Femur (tissue), 1 donor: ENCODE measurements at regions not wholly inside any gene's neighbourhood (a gene's known extent, or its start where the extent isn't known, plus 50 kb on each side); places are given as distances from the start of the nearest gene placed in this dataset.
"Not testable (repeated sequence)": the region's sequence is repeated elsewhere in the genome, so short reads cannot be mapped to it uniquely, and the experiment has no call there.

Source experiments
- DNase-seq: peaks from one replicate; pipeline ENCODE4 v3.0.0-alpha.2; 2017

DNA sequence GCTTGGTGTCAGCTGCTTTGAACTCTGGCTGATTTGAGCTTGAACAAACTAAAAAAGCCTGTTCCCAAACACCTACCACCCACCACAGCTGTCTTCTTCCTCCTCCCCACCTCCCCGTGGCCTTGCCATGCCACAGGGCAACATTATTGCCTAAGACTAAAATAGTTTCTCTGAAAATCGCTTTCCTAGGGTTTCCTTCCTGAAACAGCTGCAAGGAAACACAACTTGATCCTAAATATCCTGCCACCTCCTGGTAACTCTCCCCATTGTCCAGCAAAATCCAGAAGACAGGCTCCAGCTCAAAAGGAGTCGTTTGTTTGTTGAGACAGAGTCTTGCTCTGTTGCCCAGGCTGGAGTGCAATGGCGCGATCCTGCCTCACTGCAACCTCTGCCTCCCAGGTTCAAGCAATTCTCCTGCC is 193.9 kb upstream of the TPM1 start:
- DNase-seq, result no peak

DNA sequence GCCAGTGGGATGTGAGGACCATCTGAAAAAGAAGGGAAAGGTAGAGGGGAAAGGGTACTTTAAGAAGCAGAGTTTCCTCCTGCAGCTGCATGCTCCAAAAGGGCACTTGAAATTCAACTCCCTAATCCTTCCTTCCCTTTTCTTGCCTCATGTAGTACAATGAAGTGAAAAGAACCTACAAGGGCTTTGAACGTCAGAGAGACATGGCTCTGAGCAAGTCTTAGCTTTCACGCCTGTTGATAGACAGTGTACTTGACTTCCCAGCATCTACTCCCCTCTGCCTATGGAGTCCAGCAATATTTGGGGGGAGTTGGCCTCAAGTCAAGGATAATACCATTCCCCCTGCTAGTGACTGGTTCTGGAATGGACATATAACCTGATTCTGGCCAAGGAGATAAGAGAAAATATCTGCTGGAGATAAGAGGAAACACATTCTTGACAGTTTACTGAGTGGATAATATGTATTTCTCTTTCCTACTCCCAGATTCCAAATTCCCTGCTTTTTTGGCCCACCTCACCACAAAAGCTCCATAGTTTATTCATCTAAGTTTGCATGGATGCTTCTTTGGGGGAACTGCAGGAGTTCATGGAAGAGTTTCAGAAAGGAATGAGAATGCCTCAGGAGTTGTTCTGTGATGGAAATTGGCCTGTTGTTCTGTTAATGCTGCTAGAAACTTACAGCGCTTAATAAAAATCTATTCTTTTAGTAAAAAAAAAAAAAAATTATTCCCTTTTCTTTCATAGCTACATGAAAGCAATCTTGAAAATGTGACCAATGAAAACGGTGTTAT is 193.0 kb upstream of the TPM1 start:
- no peak for DNase-seq

DNA sequence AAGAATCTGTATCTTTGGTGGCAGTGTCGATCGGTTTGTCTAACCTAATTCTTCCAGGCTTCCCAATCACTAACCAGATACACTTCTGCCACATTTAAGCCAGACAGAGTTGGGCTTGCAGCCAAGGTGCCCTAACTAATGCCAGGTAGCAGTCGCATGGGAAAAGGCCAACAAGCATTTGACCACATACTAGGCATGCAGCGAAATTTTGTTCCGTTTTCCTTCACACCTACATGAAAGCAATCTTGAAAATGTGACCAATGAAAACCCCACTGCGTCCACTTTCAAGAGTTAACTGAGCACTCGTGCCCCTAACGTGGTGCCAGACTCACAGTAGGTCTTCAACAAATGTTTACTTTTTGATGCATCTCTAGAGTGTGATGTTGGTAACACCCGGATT is 192.2 kb upstream of the TPM1 start:
- no peak for DNase-seq

DNA sequence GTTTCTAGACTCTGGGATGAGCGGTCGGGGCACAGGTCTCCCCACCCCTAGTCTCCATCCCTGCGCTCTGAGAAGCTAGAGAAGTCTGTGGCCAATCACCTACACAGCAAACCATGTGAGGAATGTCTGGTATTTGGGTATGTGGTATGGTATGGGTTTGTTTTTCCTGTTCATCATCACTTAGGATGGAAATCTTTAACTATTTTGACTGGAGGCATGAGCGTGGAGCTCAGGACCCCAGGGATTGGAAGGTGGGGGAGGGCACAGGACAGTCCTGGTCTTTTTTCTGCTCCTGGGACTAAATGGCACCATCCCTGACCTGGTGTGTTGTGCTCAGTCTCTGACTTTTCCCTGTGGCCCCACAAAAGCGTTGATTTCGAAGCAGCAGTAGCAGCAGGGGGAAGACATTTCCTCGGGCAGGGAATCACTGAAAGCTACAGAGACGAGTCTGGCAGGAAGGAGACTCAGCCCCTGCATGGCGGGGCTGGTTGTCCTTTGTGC is 191.7 kb upstream of the TPM1 start:
- DNase-seq, result no peak

DNA sequence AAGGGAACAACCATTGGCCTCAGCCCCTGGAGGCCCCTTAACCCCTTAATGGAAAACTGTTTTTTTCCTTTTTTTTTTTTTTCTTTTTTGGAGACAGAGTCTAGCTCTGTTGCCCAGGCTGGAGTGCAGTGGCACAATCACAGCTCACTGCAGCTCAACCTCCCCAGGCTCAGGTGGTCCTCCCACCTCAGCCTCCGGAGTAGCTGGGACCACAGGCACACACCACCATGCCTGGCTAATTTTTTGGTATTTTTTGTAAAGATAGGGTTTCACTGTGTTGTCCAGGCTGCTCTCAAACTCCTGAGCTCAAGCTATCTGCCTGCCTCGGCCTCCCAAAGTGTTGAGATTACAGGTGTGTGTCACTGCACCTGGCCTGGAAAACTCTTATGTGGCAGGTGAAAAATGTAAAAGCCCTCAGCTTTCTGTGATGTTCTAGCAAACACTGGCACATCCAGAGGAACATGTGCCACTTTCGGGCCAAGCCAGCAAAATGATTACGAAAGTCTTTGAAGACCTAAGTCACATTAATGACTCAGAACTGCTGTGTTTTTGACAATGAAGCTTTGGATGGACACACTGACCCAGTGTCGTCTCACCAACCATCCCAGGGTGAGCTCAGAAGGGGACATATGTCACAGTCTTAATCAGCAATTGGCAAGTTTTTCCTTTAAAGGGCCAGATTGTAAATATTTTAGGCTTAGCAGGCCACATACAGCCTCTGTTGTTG is 189.3 kb upstream of the TPM1 start:
- no peak for DNase-seq

DNA sequence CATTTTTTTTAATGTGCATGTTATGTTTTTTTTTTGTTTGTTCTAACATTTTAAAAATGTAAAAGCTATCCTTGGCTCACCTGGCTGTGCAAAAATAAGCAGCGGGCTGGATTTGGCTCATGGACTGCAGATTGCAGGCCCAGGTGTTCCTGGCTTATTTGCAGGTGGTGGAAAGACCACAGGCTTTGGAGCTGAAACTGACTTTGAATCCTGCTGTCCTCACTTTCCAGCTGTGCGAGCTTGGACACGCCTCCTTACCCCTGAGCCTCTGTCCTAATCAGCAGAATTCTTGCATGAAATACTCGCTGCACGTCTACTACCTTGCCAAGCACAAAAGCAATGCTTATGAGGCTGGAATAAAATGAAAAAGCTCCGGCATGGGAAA is 188.7 kb upstream of the TPM1 start:
- no peak for DNase-seq

DNA sequence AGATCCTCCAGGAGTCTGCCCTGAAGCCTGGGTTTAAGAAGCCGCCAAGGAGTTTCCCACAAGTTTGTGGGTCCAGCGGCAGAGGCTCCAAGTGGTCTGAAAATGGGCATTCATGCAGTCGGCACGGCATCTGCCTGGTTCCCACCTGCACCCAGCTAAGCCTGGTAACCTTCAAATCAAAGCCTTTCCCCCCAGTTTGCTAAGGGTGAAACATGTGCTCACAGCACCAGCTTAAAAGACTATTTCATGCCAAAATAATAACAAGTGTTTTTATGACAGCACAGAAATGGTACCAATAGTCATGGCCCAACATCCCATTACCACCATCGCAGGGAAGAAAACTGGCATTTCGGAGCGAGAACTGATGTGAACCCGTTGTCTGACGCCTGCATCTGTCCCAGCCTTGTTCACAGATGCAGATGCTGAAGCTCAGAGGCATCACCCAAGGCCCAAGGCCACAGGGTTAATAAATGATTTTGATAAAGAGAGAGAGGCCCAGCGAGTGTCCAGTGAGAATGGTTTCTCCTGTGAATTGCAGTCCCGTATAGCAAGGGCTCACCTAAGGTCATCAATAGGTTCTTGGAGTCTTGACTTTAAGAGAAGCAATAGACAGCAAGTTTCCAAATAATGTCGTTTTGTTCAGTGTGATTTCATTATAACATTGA is 188.0 kb upstream of the TPM1 start:
- no peak for DNase-seq

DNA sequence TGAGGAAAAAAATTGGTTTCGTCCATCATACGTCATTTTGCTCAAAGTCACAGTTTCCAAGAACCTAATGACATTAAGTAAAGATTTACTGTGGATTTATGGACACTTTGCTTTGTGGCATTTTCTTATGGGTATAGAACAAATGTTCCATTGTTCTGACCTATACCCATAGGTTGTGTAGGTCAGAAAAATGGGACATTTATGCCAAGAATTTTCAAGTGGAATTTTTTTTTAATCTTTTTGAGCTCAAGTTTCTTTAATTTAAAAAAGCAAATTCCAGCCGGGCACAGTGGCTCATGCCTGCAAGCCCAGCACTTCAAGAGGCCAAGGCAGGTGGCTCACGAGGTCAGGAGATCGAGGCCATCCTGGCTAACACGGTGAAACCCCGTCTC is 187.5 kb upstream of the TPM1 start:
- DNase-seq, result no peak

DNA sequence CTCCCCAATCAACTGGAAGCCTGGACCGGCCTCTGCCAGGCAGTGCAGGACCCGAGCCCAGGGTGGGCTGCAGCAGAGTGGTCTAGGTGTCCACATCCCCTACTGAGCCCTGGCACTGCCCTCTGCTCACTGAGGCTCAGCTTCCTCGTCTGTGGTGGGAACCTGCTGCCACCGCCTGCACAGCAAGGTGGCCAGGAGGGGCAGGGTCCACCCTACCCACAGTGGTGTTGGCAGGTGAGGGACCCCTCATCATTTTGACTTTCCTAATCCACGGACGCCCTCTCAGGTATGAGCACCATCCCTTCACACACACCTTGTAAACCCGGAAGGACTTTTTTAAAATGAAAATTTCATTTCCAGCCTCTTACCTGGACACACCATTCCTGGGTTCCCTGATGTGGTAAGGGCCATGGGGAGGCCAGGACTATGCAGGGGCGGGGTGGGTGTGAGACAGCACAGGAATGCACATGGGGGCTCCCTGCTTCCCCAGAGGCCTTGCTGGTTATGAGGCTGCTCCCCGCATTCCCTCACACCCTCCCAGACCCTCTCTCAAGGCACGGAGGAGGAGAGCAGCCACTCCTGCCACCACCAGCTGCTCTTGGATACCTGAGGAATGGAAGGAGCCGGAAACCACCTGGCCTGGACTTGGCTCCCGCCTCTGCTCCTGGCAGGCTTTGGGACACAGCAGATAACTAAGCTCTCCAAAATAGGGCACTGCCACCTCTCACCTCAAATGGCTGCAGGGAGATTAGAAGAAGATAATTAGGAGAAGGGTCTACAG is 185.9 kb upstream of the TPM1 start:
- no peak for DNase-seq

DNA sequence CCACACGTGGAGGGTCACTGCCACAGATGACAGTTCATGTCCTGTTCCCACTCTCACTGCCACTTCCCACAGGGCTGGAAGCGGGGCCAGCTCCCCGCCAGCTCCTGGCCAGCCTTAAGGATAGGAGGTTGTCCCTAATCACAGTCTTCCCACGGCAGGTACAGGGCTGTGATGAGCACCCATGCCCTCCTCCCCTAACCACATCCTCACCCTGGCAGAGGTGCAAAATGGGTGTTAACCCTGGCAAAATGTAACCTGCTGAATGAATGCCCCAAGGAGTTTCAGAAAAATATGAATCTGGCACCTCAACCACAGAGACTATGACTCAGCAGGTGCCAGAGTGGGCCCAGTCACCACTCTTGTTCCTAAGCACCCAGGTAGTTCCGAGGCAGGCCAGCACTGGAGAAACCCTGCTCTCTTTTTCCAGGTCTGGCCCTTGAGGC is 185.1 kb upstream of the TPM1 start:
- no peak for DNase-seq

DNA sequence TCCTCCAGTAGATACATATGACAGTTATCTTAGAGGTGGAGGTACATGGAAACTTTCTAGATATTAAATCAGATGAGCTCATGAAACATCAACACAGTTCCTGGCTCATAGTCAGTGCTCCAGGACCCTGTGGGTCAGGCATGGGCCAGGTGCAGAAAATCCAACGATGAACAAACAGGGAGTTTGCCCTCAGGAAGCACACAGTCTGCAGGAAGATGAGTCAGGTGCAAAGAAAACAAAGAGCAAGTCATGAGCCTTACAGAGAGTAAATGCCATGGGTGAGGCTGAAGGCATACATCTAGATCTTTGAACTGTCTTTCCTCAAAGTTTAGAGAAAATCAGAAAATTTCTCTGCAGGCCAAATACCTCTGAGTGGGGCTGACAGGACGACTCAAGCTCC is 184.2 kb upstream of the TPM1 start:
- DNase-seq, result no peak

DNA sequence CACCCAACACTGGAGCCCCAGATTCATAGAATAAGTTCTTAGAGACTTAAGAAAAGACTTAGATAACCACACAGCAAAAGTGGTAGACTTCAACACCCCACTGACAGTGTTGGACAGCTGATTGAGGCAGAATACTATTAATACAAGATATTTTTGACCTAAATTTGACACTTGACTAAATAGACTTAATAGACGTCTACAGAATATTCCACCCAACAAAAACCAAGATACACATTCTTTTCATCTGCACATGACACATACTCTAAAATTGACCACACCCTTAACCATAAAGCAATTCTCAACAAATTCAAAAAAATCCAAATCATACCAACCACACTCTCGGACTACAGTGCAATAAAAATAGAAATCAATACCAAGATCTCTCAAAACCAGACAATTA is 179.8 kb upstream of the TPM1 start:
- DNase-seq, result no peak

DNA sequence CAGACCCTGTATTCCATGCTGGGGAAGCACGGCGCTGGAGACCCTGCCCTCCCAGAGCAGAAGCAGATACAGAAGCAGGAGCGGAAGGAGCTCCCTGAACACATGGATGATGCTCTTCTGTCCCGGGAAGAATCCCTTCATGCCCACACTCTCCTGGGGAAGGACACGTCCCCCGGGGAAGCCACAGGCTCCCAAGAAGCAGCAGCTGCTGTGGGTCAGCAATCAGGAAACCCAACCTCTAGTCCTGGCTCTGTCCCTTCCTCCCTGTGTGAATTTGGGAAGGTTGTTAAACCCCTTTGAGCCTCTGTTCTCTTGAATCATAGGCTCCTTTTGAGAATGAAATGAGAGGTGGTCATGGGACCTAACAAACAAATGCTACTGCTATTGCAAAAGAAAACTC is 176.2 kb upstream of the TPM1 start:
- DNase-seq, result no peak

DNA sequence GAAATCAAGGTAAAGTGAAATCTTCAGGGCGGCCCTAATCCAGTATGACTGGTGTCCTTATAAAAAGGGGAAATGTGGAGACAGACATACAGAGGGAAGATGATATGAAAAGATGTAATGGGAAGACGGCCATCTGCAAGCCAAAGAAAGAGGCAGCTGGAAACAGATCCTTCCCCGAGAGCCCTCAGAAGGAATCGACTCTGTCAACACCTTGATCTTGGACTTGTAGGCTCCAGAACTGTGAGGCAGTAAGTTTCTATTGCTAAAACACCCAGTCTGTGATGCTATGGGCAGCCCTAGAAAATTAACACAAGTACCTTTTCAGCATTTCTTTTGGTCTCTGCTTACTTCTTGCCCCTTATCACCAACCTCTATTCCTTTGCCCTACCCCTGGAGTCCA is 174.7 kb upstream of the TPM1 start:
- DNase-seq, result no peak

DNA sequence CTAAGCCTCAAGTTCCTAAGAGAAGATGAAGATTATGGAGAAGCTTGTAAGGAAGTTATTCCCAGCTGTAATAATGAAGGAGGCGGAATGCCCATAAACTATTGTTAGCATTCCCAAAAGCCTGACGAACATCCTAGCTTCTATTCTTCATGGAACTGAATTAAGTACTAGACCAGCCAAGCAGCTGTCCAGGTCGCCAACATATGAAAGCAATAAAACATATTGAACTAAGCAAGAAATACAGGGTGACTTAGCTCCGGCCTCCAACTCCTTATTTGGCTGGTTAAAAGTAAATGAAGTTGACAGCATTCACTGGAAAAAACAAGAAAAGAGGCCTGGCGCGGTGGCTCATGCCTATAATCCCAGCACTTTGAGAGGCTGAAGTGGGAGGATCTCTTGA is 174.0 kb upstream of the TPM1 start:
- peak; percentile 65 for DNase-seq

DNA sequence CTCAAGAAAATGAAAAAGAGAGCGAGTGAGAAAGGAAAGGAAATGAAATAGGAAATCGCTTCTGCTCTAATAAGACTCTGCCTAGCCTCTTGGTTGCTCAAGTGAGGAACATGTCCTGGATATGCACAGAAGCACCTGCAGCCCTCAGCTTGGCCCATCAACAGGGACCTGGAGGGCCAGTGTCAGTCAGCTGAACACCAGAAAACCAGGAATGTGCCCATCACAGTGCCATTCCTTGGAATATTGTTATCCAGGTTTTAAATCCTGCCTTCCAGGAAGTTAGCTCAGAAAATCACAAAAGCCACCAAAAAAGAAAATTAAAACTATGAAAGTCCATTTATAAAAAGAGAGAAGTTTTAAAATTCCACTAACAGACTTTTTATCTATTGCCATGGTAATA is 173.4 kb upstream of the TPM1 start:
- no peak for DNase-seq

DNA sequence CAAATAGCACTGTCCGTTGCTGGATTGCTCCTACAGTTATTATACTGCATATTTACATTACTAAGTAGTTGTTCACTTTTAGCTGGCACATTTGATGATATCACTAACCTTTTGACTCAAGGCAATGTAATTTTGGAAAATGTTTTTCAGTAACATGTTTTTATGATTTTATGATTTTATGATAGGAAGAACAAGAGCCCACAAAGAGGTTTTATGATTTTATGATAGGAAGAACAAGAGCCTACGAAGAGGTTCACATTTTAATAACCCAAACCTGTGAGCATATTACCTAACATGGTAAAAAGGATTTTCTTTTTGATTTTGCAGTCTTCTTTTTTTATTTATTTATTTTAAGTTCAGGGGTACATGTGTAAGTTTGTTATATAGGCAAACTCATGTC is 172.3 kb upstream of the TPM1 start:
- DNase-seq, result no peak

DNA sequence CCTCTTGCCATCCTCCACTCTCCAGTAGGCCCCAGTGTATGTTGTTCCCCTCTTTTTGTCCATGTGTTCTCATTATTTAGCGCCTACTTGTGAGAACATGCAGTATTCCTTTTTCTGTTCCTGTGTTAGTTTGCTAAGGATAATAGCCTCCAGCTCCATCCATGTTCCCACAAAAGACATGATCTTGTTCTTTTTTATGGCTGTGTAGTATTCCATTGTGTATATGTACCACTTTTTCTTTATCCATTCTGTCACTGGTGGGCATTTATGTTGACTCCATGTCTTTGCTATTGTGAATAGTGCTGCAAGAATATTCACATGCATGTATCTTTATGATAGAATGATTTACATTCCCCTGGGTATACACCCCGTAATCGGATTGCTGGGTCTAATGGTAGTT is 171.8 kb upstream of the TPM1 start:
- DNase-seq, result not testable (repeated sequence)

DNA sequence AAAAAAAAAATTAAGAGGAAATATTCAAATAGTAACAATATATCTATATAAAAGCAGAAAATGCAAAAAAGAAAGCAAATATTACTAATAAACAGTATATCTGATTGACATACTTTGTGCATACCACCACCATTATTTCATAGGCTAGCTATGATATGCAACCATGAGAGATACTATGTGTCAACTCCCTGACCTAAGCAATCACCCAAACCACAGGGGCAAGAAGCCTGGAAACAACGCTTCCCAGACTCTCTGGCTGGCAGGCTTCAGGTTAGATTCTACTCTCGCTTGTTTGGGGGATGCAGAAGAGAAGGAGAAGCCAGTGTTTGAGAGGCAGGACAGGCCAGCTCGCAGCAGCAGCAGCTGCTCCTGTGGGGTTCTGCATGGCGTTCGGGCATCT is 169.3 kb upstream of the TPM1 start:
- DNase-seq, result no peak

DNA sequence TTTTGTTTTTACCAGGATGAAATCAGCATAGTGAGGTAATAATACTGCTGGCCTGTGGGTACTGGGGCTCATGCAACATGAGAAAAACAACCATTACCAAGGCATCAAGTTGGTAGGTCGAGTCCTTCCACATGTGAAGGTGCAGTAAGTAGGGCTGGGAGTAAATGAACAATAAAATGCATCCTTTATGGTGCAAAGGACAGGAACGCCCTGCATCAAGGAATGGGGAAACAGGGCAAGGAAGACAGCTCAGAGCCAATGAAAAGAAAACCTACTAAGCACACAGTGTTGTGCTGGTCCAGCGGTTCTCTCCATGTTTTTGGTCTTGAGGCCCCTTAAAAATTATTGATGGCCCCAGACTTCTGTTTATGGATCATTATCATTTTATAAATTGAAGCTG is 168.5 kb upstream of the TPM1 start:
- DNase-seq, result no peak

DNA sequence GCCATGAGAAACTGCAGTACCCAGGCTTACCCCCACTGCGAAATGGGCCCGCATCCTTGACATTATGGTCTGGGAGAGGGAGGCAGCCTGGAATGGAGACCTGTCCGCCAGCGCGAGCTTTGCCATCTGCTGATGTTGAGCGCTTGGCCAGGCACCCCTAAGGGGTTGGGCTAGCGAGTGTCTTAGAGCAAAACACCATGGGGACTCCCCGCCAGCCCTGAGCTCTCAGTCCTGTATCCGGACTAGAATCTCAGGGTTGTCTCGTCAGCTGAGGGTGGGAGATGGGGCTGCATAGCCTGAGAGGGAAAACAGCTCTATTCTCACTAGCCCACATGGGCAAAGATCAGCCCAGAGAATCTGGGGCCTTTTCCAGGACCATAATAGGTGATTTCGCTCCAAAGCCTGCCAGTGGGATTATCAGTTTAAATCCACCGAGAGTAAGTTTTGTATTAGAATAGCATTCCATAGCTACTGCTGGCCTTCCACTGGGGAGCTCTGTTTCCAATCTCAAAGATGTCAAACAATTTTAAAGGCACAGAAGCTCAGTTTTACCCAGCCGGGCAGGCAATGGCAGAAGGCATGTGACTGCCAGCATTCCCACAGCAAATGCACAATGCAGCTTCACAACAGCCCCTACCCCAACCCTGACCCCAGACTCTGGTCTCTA is 167.5 kb upstream of the TPM1 start:
- no peak for DNase-seq

DNA sequence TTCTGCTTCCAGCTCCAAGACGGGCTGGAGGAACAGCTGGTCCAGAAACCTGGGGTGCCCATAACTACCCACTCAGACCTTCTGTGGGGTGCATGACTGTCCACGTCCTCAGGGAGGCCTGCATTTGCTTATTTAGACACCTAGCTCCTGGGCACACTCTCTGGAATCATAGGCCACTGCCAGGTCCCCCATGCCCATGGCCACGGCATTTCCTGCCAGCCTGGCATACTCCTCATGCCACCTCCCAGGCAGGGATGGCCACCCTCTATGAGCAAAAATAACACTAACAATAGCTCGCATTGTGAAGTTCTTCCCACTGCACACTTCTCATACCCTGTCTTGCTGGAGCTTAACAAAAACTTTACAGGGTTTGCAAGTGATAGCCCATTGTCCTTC is 166.9 kb upstream of the TPM1 start:
- DNase-seq, result no peak
